ENCODE measurements at regions not wholly inside any gene's neighbourhood (a gene's known extent, or its start where the extent isn't known, plus 50 kb on each side); places are given as distances from the start of the nearest gene placed in this dataset.

GRCh38 chr5:25029004-25029403, 384.2 kb upstream of the CDH10 start:
- ATAC-seq (no peak), FAIRE-seq (no peak), DNase-seq (ENCODE audit: low read depth in 1 of 2, low spot score in 1 of 2) (no peak)
- Histone ChIP-seq H3K4me2 (no peak overlapping the region), H3K9me3 (no peaks in the 10 kb centered on the region), H3K27ac (no peak overlapping the region), H3K4me3 (no peak overlapping the region), H3K4me1 (no peaks in the 10 kb centered on the region)
- POLR2A ChIA-PET: no interaction called here
- TF ChIP-seq CEBPB (IDR thresholded peaks at IDR 0.05) (no peak), POLR2A (IDR thresholded peaks at IDR 0.05; ENCODE audit: low read length) (no peak), CHD2 (IDR thresholded peaks at IDR 0.05; ENCODE audit: low read length, partially characterized antibody) (no peak), HOXB5 (CRISPR knock-in tag; IDR thresholded peaks at IDR 0.05) (no peak), BHLHE40 (IDR thresholded peaks at IDR 0.05; ENCODE audit: low read depth, low read length) (no peak), HOXB13 (CRISPR knock-in tag; IDR thresholded peaks at IDR 0.05; ENCODE audit: low read depth) (no peak), RAD21 (conservative IDR thresholded peaks at IDR 0.05 in 1 of 2, IDR thresholded peaks at IDR 0.05 in 1 of 2) (no peak)
- CTCF ChIA-PET: no interaction called here

GRCh38 chr5:25027526-25027925, 382.7 kb upstream of the CDH10 start:
- TF ChIP-seq CHD2 (IDR thresholded peaks at IDR 0.05; ENCODE audit: low read length, partially characterized antibody) (no peak), HMGXB4 (CRISPR knock-in tag; IDR thresholded peaks at IDR 0.05; ENCODE audit: borderline replicate concordance) (no peak)
- DNase-seq (ENCODE audit: low read depth in 1 of 2, low spot score in 1 of 2): no peak
- ChIA-PET POLR2A (no interaction called here), CTCF (no interaction called here)
- no peak for ATAC-seq
- H3K4me2 ChIP-seq: no peak overlapping the region
- FAIRE-seq: no peak
- no peaks in the 10 kb centered on the region for H3K9me3 ChIP-seq
- H3K27ac ChIP-seq: no peak overlapping the region
- 14% methylated on average over 1 of the region's 1 CpG for WGBS (ENCODE audit: missing lambda C conversion rate)
- H3K4me1 ChIP-seq: no peaks in the 10 kb centered on the region
- H3K4me3 ChIP-seq: no peak overlapping the region

GRCh38 chr5:25027061-25027460, 382.3 kb upstream of the CDH10 start:
- no peak for DNase-seq (ENCODE audit: low read depth in 1 of 2, low spot score in 1 of 2)
- no peaks in the 10 kb centered on the region for H3K9me3 ChIP-seq
- TF ChIP-seq CHD2 (IDR thresholded peaks at IDR 0.05; ENCODE audit: low read length, partially characterized antibody): no peak
- no peak for TF ChIP-seq HOXB5 (CRISPR knock-in tag; IDR thresholded peaks at IDR 0.05)
- TF ChIP-seq JUN (IDR thresholded peaks at IDR 0.05): no peak
- TF ChIP-seq KDM5A (IDR thresholded peaks at IDR 0.05): no peak
- no peak for TF ChIP-seq PBX3 (IDR thresholded peaks at IDR 0.05)
- TF ChIP-seq MYC (IDR thresholded peaks at IDR 0.05; ENCODE audit: borderline replicate concordance, low read length): no peak
- no peak for TF ChIP-seq MAZ (IDR thresholded peaks at IDR 0.05; ENCODE audit: borderline replicate concordance, low read depth, low read length)
- TF ChIP-seq TP53 (CRISPR knock-in tag; IDR thresholded peaks at IDR 0.05): no peak
- no peak for TF ChIP-seq SREBF2 (IDR thresholded peaks at IDR 0.05)
- no peak overlapping the region for H3K4me3 ChIP-seq
- ChIA-PET POLR2A (no interaction called here), CTCF (no interaction called here)
- 0% methylated on average over 2 of the region's 2 CpGs for WGBS (ENCODE audit: missing lambda C conversion rate)
- FAIRE-seq: no peak
- no peak for ATAC-seq
- no peak overlapping the region for H3K4me2 ChIP-seq
- no peak overlapping the region for H3K27ac ChIP-seq
- no peaks in the 10 kb centered on the region for H3K4me1 ChIP-seq

GRCh38 chr5:25025831-25026230, 381.1 kb upstream of the CDH10 start:
- H3K4me3 ChIP-seq: no peak overlapping the region
- TF ChIP-seq RARB (CRISPR knock-in tag; IDR thresholded peaks at IDR 0.05) (no peak), CHD2 (IDR thresholded peaks at IDR 0.05; ENCODE audit: low read length, partially characterized antibody) (no peak), RNF2 (IDR thresholded peaks at IDR 0.05; ENCODE audit: borderline replicate concordance, low read depth) (no peak), TFCP2L1 (CRISPR knock-in tag; IDR thresholded peaks at IDR 0.05) (no peak)
- H3K4me2 ChIP-seq: no peak overlapping the region
- no peak overlapping the region for H3K27ac ChIP-seq
- H3K9me3 ChIP-seq: no peaks in the 10 kb centered on the region
- FAIRE-seq: no peak
- no peak for ATAC-seq
- ChIA-PET CTCF (no interaction called here), POLR2A (no interaction called here)
- no peaks in the 10 kb centered on the region for H3K4me1 ChIP-seq
- WGBS (ENCODE audit: missing lambda C conversion rate): 13% methylated on average over 4 of the region's 4 CpGs
- DNase-seq (ENCODE audit: low read depth in 1 of 2, low spot score in 1 of 2): no peak
